ENCODE measurements at regions not wholly inside any gene's neighbourhood (a gene's known extent, or its start where the extent isn't known, plus 50 kb on each side); places are given as distances from the start of the nearest gene placed in this dataset.

DNA sequence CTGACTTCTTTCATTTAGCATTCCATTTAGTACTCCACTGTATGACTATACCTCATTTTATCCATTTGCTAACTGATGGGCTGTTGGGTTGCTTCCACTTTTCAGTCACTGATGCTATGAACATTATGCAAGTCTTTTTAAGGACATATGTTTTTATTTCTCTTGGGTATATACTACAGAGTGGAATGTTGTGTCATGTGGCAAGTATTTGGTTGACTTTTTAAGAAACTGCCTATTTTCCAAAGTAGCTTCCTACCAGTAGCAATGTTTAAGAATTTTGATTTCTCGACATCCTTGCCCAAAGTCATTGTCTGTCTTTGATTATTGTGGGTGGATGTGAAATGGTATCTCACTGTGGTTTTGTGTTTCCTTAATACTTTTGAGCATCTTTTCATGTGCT lies 110.1 kb upstream of the TPM1 start:
- TF ChIP-seq, protein P1, sequence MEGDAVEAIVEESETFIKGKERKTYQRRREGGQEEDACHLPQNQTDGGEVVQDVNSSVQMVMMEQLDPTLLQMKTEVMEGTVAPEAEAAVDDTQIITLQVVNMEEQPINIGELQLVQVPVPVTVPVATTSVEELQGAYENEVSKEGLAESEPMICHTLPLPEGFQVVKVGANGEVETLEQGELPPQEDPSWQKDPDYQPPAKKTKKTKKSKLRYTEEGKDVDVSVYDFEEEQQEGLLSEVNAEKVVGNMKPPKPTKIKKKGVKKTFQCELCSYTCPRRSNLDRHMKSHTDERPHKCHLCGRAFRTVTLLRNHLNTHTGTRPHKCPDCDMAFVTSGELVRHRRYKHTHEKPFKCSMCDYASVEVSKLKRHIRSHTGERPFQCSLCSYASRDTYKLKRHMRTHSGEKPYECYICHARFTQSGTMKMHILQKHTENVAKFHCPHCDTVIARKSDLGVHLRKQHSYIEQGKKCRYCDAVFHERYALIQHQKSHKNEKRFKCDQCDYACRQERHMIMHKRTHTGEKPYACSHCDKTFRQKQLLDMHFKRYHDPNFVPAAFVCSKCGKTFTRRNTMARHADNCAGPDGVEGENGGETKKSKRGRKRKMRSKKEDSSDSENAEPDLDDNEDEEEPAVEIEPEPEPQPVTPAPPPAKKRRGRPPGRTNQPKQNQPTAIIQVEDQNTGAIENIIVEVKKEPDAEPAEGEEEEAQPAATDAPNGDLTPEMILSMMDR (conservative IDR thresholded peaks at IDR 0.05 in 1 of 2, IDR thresholded peaks at IDR 0.05 in 1 of 2; ENCODE audit: low read depth in 1 of 2, low read length in 2 of 2): no peak
- no peak for TF ChIP-seq EZH2 (IDR thresholded peaks at IDR 0.05; ENCODE audit: low read length, missing control alignments)

All from fibroblast of lung (primary cell).